GM12878 (cell line): ENCODE measurements at regions not wholly inside any gene's neighbourhood (a gene's known extent, or its start where the extent isn't known, plus 50 kb on each side); places are given as distances from the start of the nearest gene placed in this dataset.

ENCODE experiments used
- ATAC-seq: fragments of 200-7000 bp; cut with Tn5 transposase; 3 replicates; pipeline ENCODE4 v1.9.1; 2020; ENCODE audit warnings: mild to moderate bottlenecking, moderate library complexity
- BruUV-seq: library from RNA; stranded (reverse); fragments of 400-500 nt; replicated peaks from 2 replicates; lab custom pipeline; 2021; lab: Mats Ljungman, UMichigan
- CTCF ChIA-PET: fragments of 300-600 bp; sonication (Branson Sonifier 250); formaldehyde crosslinking; extraction: SDS; loops from one replicate; lab custom pipeline; 2021; ENCODE audit warnings: inconsistent platforms; lab: Yijun Ruan, JAX
- POLR2A ChIA-PET: fragments of 350-600 bp; formaldehyde crosslinking; extraction: SDS; loops from one replicate; lab custom pipeline; 2021; ENCODE audit warnings: inconsistent platforms; lab: Charles Lee
- RAD21 ChIA-PET: fragments of 300-600 bp; sonication (Branson Sonifier 250); formaldehyde crosslinking; loops from one replicate; lab custom pipeline; 2023; ENCODE audit warnings: antibody characterized with exemption; ENCODE audit not compliant: unreplicated experiment; lab: Charles Lee
- SMC1A ChIA-PET: fragments of 300-600 bp; sonication (Branson Sonifier 250); formaldehyde crosslinking; loops from one replicate; lab custom pipeline; 2023; ENCODE audit not compliant: unreplicated experiment, uncharacterized antibody; lab: Charles Lee
- DNase-seq: peaks from one replicate; pipeline ENCODE4 v3.0.0-alpha.2; 2011; ENCODE audit warnings: low read depth, low spot score
- FAIRE-seq: peaks from 3 replicates; lab custom pipeline; 2011; peaks lifted over from hg19 to GRCh38; lab: Jason Lieb, UNC
- H2AFZ ChIP-seq: 2 replicates; pipeline ENCODE4 v1.6.0; 2011; ENCODE audit warnings: low read depth, low read length, control low read depth; ENCODE audit not compliant: control insufficient read depth
- H3K27ac ChIP-seq: 2 replicates; pipeline ENCODE4 v1.5.1; 2011; ENCODE audit warnings: control low read depth; ENCODE audit not compliant: control insufficient read depth, insufficient read depth
- H3K27me3 ChIP-seq, 2 experiments: replicated peaks in 1 of 2; 2 replicates each; pipeline versions ENCODE4 v1.6.0 to v1.6.1; 2011; ENCODE audit warnings: low read length in 1 of 2; ENCODE audit not compliant: control insufficient read depth in 2 of 2, insufficient read depth in 2 of 2
- H3K36me3 ChIP-seq, 2 experiments: 2 replicates each; pipeline ENCODE4 v1.5.1; 2011; ENCODE audit warnings: low read length in 1 of 2; ENCODE audit not compliant: control insufficient read depth in 2 of 2, insufficient read depth in 2 of 2
- H3K4me1 ChIP-seq: 2 replicates; pipeline ENCODE4 v1.6.1; 2011; ENCODE audit warnings: mild to moderate bottlenecking, low read length, moderate library complexity, mixed read lengths; ENCODE audit not compliant: control insufficient read depth, insufficient read depth
- H3K4me2 ChIP-seq: 2 replicates; pipeline ENCODE4 v1.6.0; 2011; ENCODE audit warnings: control low read depth; ENCODE audit not compliant: control insufficient read depth, insufficient read depth
- H3K4me3 ChIP-seq: fragments of 200-600 bp; sonication (generic); 2 replicates; pipeline ENCODE4 v1.5.1; 2016
- H3K79me2 ChIP-seq: 2 replicates; pipeline ENCODE4 v1.6.0; 2011; ENCODE audit warnings: low read length; ENCODE audit not compliant: control insufficient read depth, insufficient read depth
- H3K9ac ChIP-seq: 2 replicates; pipeline ENCODE4 v1.8.0; 2011; ENCODE audit warnings: low read length, control low read depth, mixed read lengths; ENCODE audit not compliant: control insufficient read depth, insufficient read depth
- H3K9me3 ChIP-seq: replicated peaks from 3 replicates; pipeline ENCODE4 v1.5.1; 2011; ENCODE audit warnings: mild to moderate bottlenecking, low read length; ENCODE audit not compliant: control insufficient read depth, insufficient read depth
- H4K20me1 ChIP-seq: 2 replicates; pipeline ENCODE4 v1.6.0; 2011; ENCODE audit not compliant: control insufficient read depth, insufficient read depth
- ASH2L ChIP-seq: fragments of 300-600, 200-600 bp; sonication (generic); IDR thresholded peaks from 2 replicates; pipeline ENCODE4 v1.6.1; 2017; ENCODE audit warnings: low read depth, mild to moderate bottlenecking, borderline replicate concordance
- EZH2 ChIP-seq: IDR thresholded peaks from 2 replicates; pipeline ENCODE4 v1.6.1; 2012; ENCODE audit warnings: low read depth, mild to moderate bottlenecking, control low read depth, inconsistent platforms, low read length, borderline replicate concordance; ENCODE audit not compliant: control insufficient read depth
- HDAC6 ChIP-seq: fragments of 200-600 bp; sonication (generic); IDR thresholded peaks from one replicate; pipeline ENCODE4 v1.8.0; 2017; ENCODE audit warnings: antibody characterized with exemption; ENCODE audit not compliant: unreplicated experiment
- MEF2A ChIP-seq: IDR thresholded peaks from 2 replicates; pipeline ENCODE4 v1.6.1; 2011; ENCODE audit warnings: low read depth, mild to moderate bottlenecking, low read length, moderate library complexity; ENCODE audit not compliant: insufficient read depth
- MEF2B ChIP-seq: fragments of 450-650 bp; IDR thresholded peaks from 2 replicates; pipeline ENCODE4 v1.6.1; 2018; ENCODE audit warnings: mild to moderate bottlenecking, moderate library complexity; ENCODE audit not compliant: partially characterized antibody, poor library complexity, severe bottlenecking
- NR2F1 ChIP-seq: fragments of 450-650 bp; conservative IDR thresholded peaks from 2 replicates; pipeline ENCODE4 v1.6.1; 2017; ENCODE audit warnings: mild to moderate bottlenecking
- STAT1 ChIP-seq: fragments of 450-650 bp; conservative IDR thresholded peaks from 2 replicates; pipeline ENCODE4 v1.6.1; 2014; ENCODE audit warnings: antibody characterized with exemption, mild to moderate bottlenecking
- YBX1 ChIP-seq: fragments of 450-650 bp; IDR thresholded peaks from 2 replicates; pipeline ENCODE4 v1.6.1; 2016; ENCODE audit warnings: antibody characterized with exemption
- ZBED1 ChIP-seq: IDR thresholded peaks from 2 replicates; pipeline ENCODE4 v1.6.1; 2016; ENCODE audit warnings: borderline replicate concordance
- ZBTB11 ChIP-seq: fragments of 450-650 bp; formaldehyde crosslinking; IDR thresholded peaks from 2 replicates; pipeline ENCODE4 v1.5.0; 2022; ENCODE audit warnings: mild to moderate bottlenecking, missing genetic modification characterization
- WGBS: methylation state at CpG from one replicate; pipeline ENCODE4 v1.1.6; 2016; ENCODE audit warnings: low lambda C conversion rate; ENCODE audit not compliant: insufficient replicate concordance, insufficient coverage; ENCODE audit errors: missing lambda C conversion rate; 5-methylcytosine and 5-hydroxymethylcytosine counted together
- in situ Hi-C: fragments of 300-500 bp; cut with MboI; formaldehyde crosslinking; loops from 9 replicates; pipeline ENCODE4 v1.14.3; 2018; ENCODE audit warnings: mixed read lengths
- intact Hi-C: fragments of 100-400 bp; cut with micrococcal nuclease; formaldehyde crosslinking; loops from one replicate; pipeline ENCODE4 v1.14.2; 2022; ENCODE audit not compliant: unreplicated experiment
- TF ChIP-seq, protein P1 (sequence below): IDR thresholded peaks from 2 replicates; pipeline ENCODE4 v1.6.1; 2011; ENCODE audit warnings: low read depth, mild to moderate bottlenecking, low read length, moderate library complexity, borderline replicate concordance; ENCODE audit errors: extremely low read depth

- no peak for TF ChIP-seq MEF2A
- TF ChIP-seq, protein P1, sequence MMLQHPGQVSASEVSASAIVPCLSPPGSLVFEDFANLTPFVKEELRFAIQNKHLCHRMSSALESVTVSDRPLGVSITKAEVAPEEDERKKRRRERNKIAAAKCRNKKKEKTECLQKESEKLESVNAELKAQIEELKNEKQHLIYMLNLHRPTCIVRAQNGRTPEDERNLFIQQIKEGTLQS, result no peak
- TF ChIP-seq HDAC6, result no peak
- no peak for TF ChIP-seq NR2F1
- no peak for TF ChIP-seq STAT1
- TF ChIP-seq MEF2B, result no peak
- no peak for TF ChIP-seq ASH2L
- TF ChIP-seq ZBED1, result no peak
Observed at GRCh38 chr20:51089272-51089781, 66.4 kb upstream of the KCNG1 start (continued).

DNA sequence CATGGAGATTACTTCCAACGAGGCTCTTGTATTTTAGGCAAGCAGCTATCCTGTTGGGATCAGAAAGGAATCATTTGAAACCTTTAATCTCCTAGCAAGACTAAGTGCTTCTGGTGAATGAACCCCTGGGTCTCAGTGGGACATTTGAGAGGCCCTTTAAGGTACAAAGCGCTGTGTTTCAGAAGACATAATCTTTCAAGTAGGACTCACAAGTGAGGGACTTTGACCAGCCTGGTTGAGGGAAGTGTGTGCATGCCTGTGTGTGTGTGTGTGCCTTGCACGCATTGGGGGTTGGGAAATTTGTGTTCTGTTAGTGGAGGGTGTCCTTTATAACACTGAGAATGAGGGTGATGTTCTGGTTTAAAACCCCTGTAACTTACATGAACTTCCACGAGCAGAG, 64.4 kb upstream of the KCNG1 start:
- FAIRE-seq, result no peak
- Histone ChIP-seq H3K4me2 (no peak overlapping the region), H3K9me3 (no peaks in the 10 kb centered on the region), H3K36me3 (no peaks in the 10 kb centered on the region), H3K79me2 (no peaks in the 10 kb centered on the region), H3K27ac (no peak overlapping the region), H4K20me1 (no peaks in the 10 kb centered on the region), H3K9ac (no peak overlapping the region), H3K4me1 (no peaks in the 10 kb centered on the region), H2AFZ (no peak overlapping the region), H3K27me3 (peaks cover 0 to 2% of the 10 kb centered on the region in 2 experiments; a peak in 2 of 4 replicates)
- CTCF ChIA-PET, result no interaction called here
- intact Hi-C loops, result no loop called here
- no peak for DNase-seq
- RAD21 ChIA-PET, result no interaction called here
- ATAC-seq, result no peak
- no TSS peak for BruUV-seq
- POLR2A ChIA-PET, result no interaction called here
- WGBS, result 25% methylated on average over 4 of the region's 4 CpGs
- TF ChIP-seq YBX1 (no peak), EZH2 (no peak), ZBTB11 (no peak)
- TF ChIP-seq, all 136 proteins: peak for 0
- SMC1A ChIA-PET, result no interaction called here
- in situ Hi-C loops, result no loop called here
- H3K4me3 ChIP-seq, result no peak overlapping the region
